H1 (cell line): ENCODE measurements at regions not wholly inside any gene's neighbourhood (a gene's known extent, or its start where the extent isn't known, plus 50 kb on each side); places are given as distances from the start of the nearest gene placed in this dataset.

Experiments
- CTCF ChIA-PET: fragments of 300-600 bp; sonication (Branson Sonifier 250); formaldehyde crosslinking; loops from one replicate; lab custom pipeline; 2021; ENCODE audit not compliant: partially characterized antibody; lab: Charles Lee
- POLR2A ChIA-PET: fragments of 300-600 bp; sonication (Branson Sonifier 250); formaldehyde crosslinking; loops from one replicate; lab custom pipeline; 2021; ENCODE audit warnings: inconsistent platforms; ENCODE audit not compliant: partially characterized antibody; lab: Charles Lee
- DNase-seq, 2 experiments: peaks; one replicate each; pipeline versions ENCODE4 v3.0.0 to v3.0.0-alpha.2; 2010 to 2022; ENCODE audit warnings: low spot score in 2 of 2, low read depth in 1 of 2, mixed read lengths in 1 of 2
- FAIRE-seq: peaks from 2 replicates; lab custom pipeline; 2011; peaks lifted over from hg19 to GRCh38; lab: Jason Lieb, UNC
- H2AFZ ChIP-seq: 2 replicates; pipeline ENCODE4 v1.8.1; 2012; ENCODE audit warnings: low read length, inconsistent platforms
- H2AK5ac ChIP-seq: 2 replicates; pipeline ENCODE4 v1.6.1; 2013; ENCODE audit warnings: low read depth, low read length
- H2BK120ac ChIP-seq: replicated peaks from 2 replicates; pipeline ENCODE3; 2013; ENCODE audit warnings: low read depth, low read length, inconsistent platforms
- H2BK12ac ChIP-seq: 2 replicates; pipeline ENCODE4 v1.6.1; 2013; ENCODE audit warnings: low read depth, low read length
- H2BK15ac ChIP-seq: 2 replicates; pipeline ENCODE4 v1.6.1; 2013; ENCODE audit warnings: low read length
- H2BK20ac ChIP-seq: 2 replicates; pipeline ENCODE4 v1.6.1; 2013; ENCODE audit warnings: low read length
- H2BK5ac ChIP-seq: 2 replicates; pipeline ENCODE4 v1.6.1; 2013; ENCODE audit warnings: low read depth, low read length
- H3K14ac ChIP-seq: 2 replicates; pipeline ENCODE4 v1.6.1; 2013; ENCODE audit warnings: inconsistent platforms; ENCODE audit not compliant: insufficient read length
- H3K18ac ChIP-seq: 2 replicates; pipeline ENCODE4 v1.6.1; 2013; ENCODE audit warnings: low read length; ENCODE audit errors: extremely low read depth
- H3K23ac ChIP-seq: 2 replicates; pipeline ENCODE4 v1.6.1; 2013; ENCODE audit warnings: inconsistent platforms; ENCODE audit not compliant: insufficient read length
- H3K23me2 ChIP-seq: 2 replicates; pipeline ENCODE4 v1.6.1; 2013; ENCODE audit warnings: low read depth, low read length
- H3K27ac ChIP-seq: 2 replicates; pipeline ENCODE4 v1.6.1; 2011; ENCODE audit warnings: low read depth, low read length, inconsistent platforms
- H3K27me3 ChIP-seq, 4 experiments: replicated peaks in 1 of 4; 1 replicate in 1 of 4; 2 replicates in 3 of 4; pipeline versions ENCODE4 v1.6.1 to v1.8.1; 2011 to 2013; ENCODE audit warnings: low read length in 3 of 4, mild to moderate bottlenecking in 3 of 4, inconsistent platforms in 2 of 4, mixed read lengths in 2 of 4, moderate library complexity in 1 of 4; ENCODE audit not compliant: control insufficient read depth in 3 of 4, insufficient read depth in 3 of 4; ENCODE audit errors: extremely low read depth in 1 of 4
- H3K36me3 ChIP-seq, 4 experiments: 2 replicates each; pipeline versions ENCODE4 v1.6.1 to v1.8.1; 2011 to 2013; ENCODE audit warnings: mild to moderate bottlenecking in 4 of 4, low read length in 3 of 4, moderate library complexity in 2 of 4, control low read depth in 1 of 4, inconsistent platforms in 1 of 4; ENCODE audit not compliant: insufficient read depth in 4 of 4, control insufficient read depth in 2 of 4
- H3K4ac ChIP-seq: replicated peaks from 2 replicates; pipeline ENCODE3; 2013; ENCODE audit warnings: low read length, low read depth, mixed read lengths, inconsistent platforms; ENCODE audit not compliant: insufficient read length
- H3K4me1 ChIP-seq, 4 experiments: replicated peaks in 1 of 4; 1 replicate in 1 of 4; 2 replicates in 3 of 4; pipeline versions ENCODE4 v1.6.1 to v1.8.1; 2011 to 2013; ENCODE audit warnings: low read length in 3 of 4, inconsistent platforms in 2 of 4, mixed read lengths in 1 of 4; ENCODE audit not compliant: insufficient read depth in 4 of 4, control insufficient read depth in 3 of 4
- H3K4me2 ChIP-seq, 2 experiments: 2 replicates each; pipeline versions ENCODE4 v1.6.1 to v1.8.1; 2011 to 2013; ENCODE audit warnings: low read depth in 2 of 2, low read length in 2 of 2, control low read depth in 1 of 2, inconsistent platforms in 1 of 2, mild to moderate bottlenecking in 1 of 2; ENCODE audit not compliant: insufficient read depth in 1 of 2
- H3K4me3 ChIP-seq, 4 experiments: fragments of 200-600, 300-600 bp in 1 of 4; sonication (generic), shearing (Covaris generic), sonication (Bioruptor Twin) in 1 of 4; 2 replicates each; pipeline versions ENCODE4 v1.5.1 to v1.8.1; 2011 to 2016; ENCODE audit warnings: low read length in 4 of 4, low read depth in 3 of 4, control low read depth in 2 of 4, inconsistent platforms in 2 of 4, mild to moderate bottlenecking in 2 of 4, mixed read lengths in 1 of 4, moderate library complexity in 1 of 4; ENCODE audit not compliant: insufficient read depth in 2 of 4; ENCODE audit errors: extremely low read depth in 1 of 4
- H3K56ac ChIP-seq: replicated peaks from 2 replicates; pipeline ENCODE3; 2013; ENCODE audit warnings: low read depth, mild to moderate bottlenecking, mixed read lengths, low read length, inconsistent platforms; ENCODE audit not compliant: insufficient read length
- H3K79me1 ChIP-seq: 2 replicates; pipeline ENCODE4 v1.6.1; 2013; ENCODE audit warnings: low read depth, low read length, control low read depth
- H3K79me2 ChIP-seq, 2 experiments: 2 replicates each; pipeline versions ENCODE4 v1.6.1 to v1.8.1; 2012 to 2013; ENCODE audit warnings: low read length in 2 of 2, mild to moderate bottlenecking in 2 of 2, inconsistent platforms in 1 of 2; ENCODE audit not compliant: insufficient read depth in 2 of 2, control insufficient read depth in 1 of 2
- H3K9ac ChIP-seq, 4 experiments: replicated peaks in 1 of 4; 1 replicate in 1 of 4; 2 replicates in 3 of 4; pipeline versions ENCODE4 v1.6.1 to v1.8.1; 2011 to 2013; ENCODE audit warnings: low read depth in 3 of 4, low read length in 3 of 4, control low read depth in 2 of 4, mild to moderate bottlenecking in 2 of 4, moderate library complexity in 2 of 4, inconsistent platforms in 1 of 4; ENCODE audit errors: extremely low read depth in 1 of 4
- H3K9me3 ChIP-seq, 2 experiments: 2 replicates each; pipeline versions ENCODE4 v1.6.1 to v1.8.1; 2012 to 2013; ENCODE audit warnings: mild to moderate bottlenecking in 2 of 2, moderate library complexity in 2 of 2, control low read depth in 1 of 2, inconsistent platforms in 1 of 2, low read depth in 1 of 2, low read length in 1 of 2, mixed read lengths in 1 of 2; ENCODE audit not compliant: insufficient read depth in 2 of 2
- H4K20me1 ChIP-seq, 2 experiments: replicated peaks in 1 of 2; 2 replicates each; pipeline versions ENCODE3 to v1.8.1; 2011 to 2013; ENCODE audit warnings: inconsistent platforms in 2 of 2, low read length in 2 of 2, mild to moderate bottlenecking in 1 of 2; ENCODE audit not compliant: insufficient read depth in 2 of 2, control insufficient read depth in 1 of 2
- H4K5ac ChIP-seq: 2 replicates; pipeline ENCODE4 v1.6.1; 2013; ENCODE audit warnings: low read length, low read depth, mixed read lengths, inconsistent platforms; ENCODE audit not compliant: insufficient read length
- H4K8ac ChIP-seq: 2 replicates; pipeline ENCODE4 v1.8.0; 2013; ENCODE audit warnings: mild to moderate bottlenecking, moderate library complexity, low read length, inconsistent platforms; ENCODE audit not compliant: insufficient read depth; ENCODE audit errors: extremely low read depth
- H4K91ac ChIP-seq: replicated peaks from 2 replicates; pipeline ENCODE3; 2013; ENCODE audit warnings: low read length, mixed read lengths, inconsistent platforms; ENCODE audit not compliant: insufficient read length
- CHD1 ChIP-seq: IDR thresholded peaks from 2 replicates; pipeline ENCODE4 v1.6.1; 2012; ENCODE audit warnings: low read depth, low read length, improper control_type of control experiment
- CTBP2 ChIP-seq: IDR thresholded peaks from 2 replicates; pipeline ENCODE4 v1.7.0; 2011; ENCODE audit warnings: borderline replicate concordance, mild to moderate bottlenecking, moderate library complexity, mixed read lengths, low read length; ENCODE audit not compliant: insufficient read depth, insufficient read length
- EP300 ChIP-seq, 2 experiments: IDR thresholded peaks; 1 replicate in 1 of 2; 2 replicates in 1 of 2; pipeline ENCODE4 v1.6.1; 2011 to 2012; ENCODE audit warnings: low read depth in 2 of 2, low read length in 2 of 2, mild to moderate bottlenecking in 2 of 2, borderline replicate concordance in 1 of 2, inconsistent platforms in 1 of 2, moderate library complexity in 1 of 2
- FOSL1 ChIP-seq: IDR thresholded peaks from 2 replicates; pipeline ENCODE4 v1.6.1; 2011; ENCODE audit warnings: mild to moderate bottlenecking, low read depth, low read length, moderate library complexity; ENCODE audit not compliant: insufficient read depth
- JUN ChIP-seq: IDR thresholded peaks from 2 replicates; pipeline ENCODE4 v1.6.1; 2011; ENCODE audit warnings: low read depth, mild to moderate bottlenecking, improper control_type of control experiment, low read length
- KDM1A ChIP-seq: fragments of 200-600, 300-600 bp; sonication (generic); IDR thresholded peaks from 2 replicates; pipeline ENCODE4 v1.7.1; 2016; ENCODE audit warnings: mild to moderate bottlenecking, low read length, borderline replicate concordance
- PHF8 ChIP-seq: fragments of 200-600 bp; sonication (generic); conservative IDR thresholded peaks from 2 replicates; pipeline ENCODE4 v1.7.1; 2012; ENCODE audit warnings: low read depth, mild to moderate bottlenecking, inconsistent platforms, low read length, moderate library complexity
- POLR2AphosphoS5 ChIP-seq: IDR thresholded peaks from 2 replicates; pipeline ENCODE4 v1.6.1; 2011; ENCODE audit warnings: low read depth, low read length
- RBBP5 ChIP-seq: IDR thresholded peaks from 2 replicates; pipeline ENCODE4 v1.7.1; 2012; ENCODE audit warnings: low read depth, mild to moderate bottlenecking, inconsistent platforms, low read length, moderate library complexity, borderline replicate concordance
- SAP30 ChIP-seq: fragments of 300-600 bp; sonication (generic); IDR thresholded peaks from 2 replicates; pipeline ENCODE4 v1.7.1; 2012; ENCODE audit warnings: low read length, moderate library complexity, mild to moderate bottlenecking, inconsistent platforms; ENCODE audit not compliant: insufficient read depth, insufficient replicate concordance
- SIN3A ChIP-seq, 2 experiments: IDR thresholded peaks in 1 of 2; conservative IDR thresholded peaks in 1 of 2; 2 replicates each; pipeline ENCODE4 v1.6.1; 2011 to 2012; ENCODE audit warnings: low read length in 2 of 2, improper control_type of control experiment in 1 of 2, low read depth in 1 of 2, mild to moderate bottlenecking in 1 of 2
- SP1 ChIP-seq: IDR thresholded peaks from 2 replicates; pipeline ENCODE4 v1.6.1; 2011; ENCODE audit warnings: low read depth, low read length
- TAF1 ChIP-seq: IDR thresholded peaks from 2 replicates; pipeline ENCODE4 v1.6.1; 2011; ENCODE audit warnings: mild to moderate bottlenecking, low read depth, low read length
- WGBS, 2 experiments: shearing (Covaris generic) in 1 of 2; methylation state at CpG; one replicate each; pipeline versions ENCODE4 v1.1.6 to v1.1.7; 2013 to 2015; ENCODE audit warnings: low lambda C conversion rate in 2 of 2, mixed read lengths in 2 of 2, inconsistent platforms in 1 of 2, low coverage in 1 of 2, missing lambda C conversion rate in 1 of 2; ENCODE audit not compliant: insufficient replicate concordance in 2 of 2, insufficient coverage in 1 of 2, insufficient read length in 1 of 2; ENCODE audit errors: extremely low coverage in 1 of 2, missing lambda C conversion rate in 1 of 2; 5-methylcytosine and 5-hydroxymethylcytosine counted together
- TF ChIP-seq, protein P1 (sequence below): IDR thresholded peaks from 2 replicates; pipeline ENCODE4 v1.6.1; 2012; ENCODE audit warnings: inconsistent platforms

DNA sequence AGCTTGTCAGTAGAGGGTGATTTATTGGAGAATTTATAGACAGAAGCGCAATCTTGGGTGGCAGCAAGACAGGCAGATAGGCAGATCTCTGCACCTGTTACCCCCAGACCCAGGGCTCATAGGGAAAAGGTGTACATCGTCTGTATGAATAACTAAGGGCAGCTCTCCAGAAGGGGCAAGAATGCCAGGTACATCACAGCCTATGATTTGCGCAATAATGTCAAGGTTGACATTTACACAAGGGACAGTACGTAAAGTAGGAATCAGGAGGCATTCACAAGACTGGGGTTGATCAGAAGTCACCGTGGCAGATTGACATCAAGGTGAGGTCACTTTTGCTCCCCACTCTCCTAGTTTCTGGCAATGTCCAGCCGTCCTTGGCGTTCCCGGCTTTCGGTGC lies 524.1 kb downstream of the TRIML1 start:
- H3K4me2 ChIP-seq, result no peak overlapping the region
- TF ChIP-seq, protein P1, sequence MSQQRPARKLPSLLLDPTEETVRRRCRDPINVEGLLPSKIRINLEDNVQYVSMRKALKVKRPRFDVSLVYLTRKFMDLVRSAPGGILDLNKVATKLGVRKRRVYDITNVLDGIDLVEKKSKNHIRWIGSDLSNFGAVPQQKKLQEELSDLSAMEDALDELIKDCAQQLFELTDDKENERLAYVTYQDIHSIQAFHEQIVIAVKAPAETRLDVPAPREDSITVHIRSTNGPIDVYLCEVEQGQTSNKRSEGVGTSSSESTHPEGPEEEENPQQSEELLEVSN, result no peak
- no peak for TF ChIP-seq TAF1
- no peak for TF ChIP-seq CHD1
- no peak for TF ChIP-seq PHF8
- TF ChIP-seq RBBP5, result no peak
- no peak for TF ChIP-seq FOSL1
- no peak for TF ChIP-seq EP300 (IDR thresholded peaks at IDR 0.05; ENCODE audit: borderline replicate concordance in 1 of 2, low read depth in 2 of 2, low read length in 2 of 2)
- no peak for TF ChIP-seq KDM1A
- no peak for TF ChIP-seq CTBP2
- TF ChIP-seq SP1, result no peak
- TF ChIP-seq SIN3A (conservative IDR thresholded peaks at IDR 0.05 in 1 of 2, IDR thresholded peaks at IDR 0.05 in 1 of 2; ENCODE audit: low read depth in 1 of 2, low read length in 2 of 2), result no peak
- no peak for TF ChIP-seq POLR2AphosphoS5
- no peak for TF ChIP-seq SAP30
- TF ChIP-seq JUN, result no peak
- ChIA-PET CTCF (no interaction called here), POLR2A (no interaction called here)
- H3K4me3 ChIP-seq, result no peak overlapping the region
- no peaks in the 10 kb centered on the region for H3K79me1 ChIP-seq
- no peak for DNase-seq
- H4K20me1 ChIP-seq, result no peaks in the 10 kb centered on the region
- H2AK5ac ChIP-seq, result no peak overlapping the region
- H2BK12ac ChIP-seq, result no peak overlapping the region
- no peak overlapping the region for H2BK120ac ChIP-seq
- no peak overlapping the region for H3K23ac ChIP-seq
- no peaks in the 10 kb centered on the region for H3K4me1 ChIP-seq
- H3K27ac ChIP-seq, result no peak overlapping the region
- no peaks in the 10 kb centered on the region for H3K79me2 ChIP-seq
- H3K14ac ChIP-seq, result no peak overlapping the region
- no peak overlapping the region for H4K8ac ChIP-seq
- no peak overlapping the region for H2AFZ ChIP-seq
- H4K91ac ChIP-seq, result no peak overlapping the region
- H3K36me3 ChIP-seq, result no peaks in the 10 kb centered on the region
- no peak overlapping the region for H4K5ac ChIP-seq
- H2BK20ac ChIP-seq, result no peak overlapping the region
- H3K18ac ChIP-seq, result no peak overlapping the region
- no peak overlapping the region for H3K4ac ChIP-seq
- no peaks in the 10 kb centered on the region for H3K23me2 ChIP-seq
- 87% methylated on average over 9 of the region's 9 CpGs; no CpG with 5 or more reads in 1 of the 2 experiments for WGBS, 2 experiments
- no peak overlapping the region for H2BK15ac ChIP-seq
- FAIRE-seq, result no peak
- H2BK5ac ChIP-seq, result no peak overlapping the region
- peaks cover 0 to 2% of the 10 kb centered on the region in 2 experiments; a peak in 1 of 4 replicates for H3K9me3 ChIP-seq
- no peak overlapping the region for H3K56ac ChIP-seq
- H3K27me3 ChIP-seq, result no peaks in the 10 kb centered on the region
- no peak overlapping the region for H3K9ac ChIP-seq
